ENCODE measurements at regions not wholly inside any gene's neighbourhood (a gene's known extent, or its start where the extent isn't known, plus 50 kb on each side); places are given as distances from the start of the nearest gene placed in this dataset.
"Not testable (repeated sequence)": the region's sequence is repeated elsewhere in the genome, so short reads cannot be mapped to it uniquely, and the experiment has no call there.

DNA sequence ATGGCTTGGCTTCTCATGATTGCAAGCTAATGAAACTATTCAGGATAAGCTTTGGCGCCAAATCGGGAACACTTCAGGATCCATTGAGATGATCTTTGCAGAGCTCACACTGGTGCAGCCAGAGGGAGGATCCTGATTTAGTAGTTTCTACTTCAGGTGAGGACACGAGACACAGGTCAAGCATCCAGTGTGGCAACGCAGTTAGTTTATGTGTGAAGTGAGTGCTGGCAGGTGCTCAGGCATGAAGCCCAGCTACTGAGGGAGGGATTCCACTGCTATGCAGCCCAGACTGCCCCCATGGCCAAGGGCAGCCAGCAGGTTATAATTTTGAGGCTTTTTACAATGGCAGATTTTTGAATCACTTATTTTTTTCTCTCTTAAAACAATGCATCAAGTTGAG is 113.5 kb upstream of the PCED1B start:
- TF ChIP-seq, protein P1, sequence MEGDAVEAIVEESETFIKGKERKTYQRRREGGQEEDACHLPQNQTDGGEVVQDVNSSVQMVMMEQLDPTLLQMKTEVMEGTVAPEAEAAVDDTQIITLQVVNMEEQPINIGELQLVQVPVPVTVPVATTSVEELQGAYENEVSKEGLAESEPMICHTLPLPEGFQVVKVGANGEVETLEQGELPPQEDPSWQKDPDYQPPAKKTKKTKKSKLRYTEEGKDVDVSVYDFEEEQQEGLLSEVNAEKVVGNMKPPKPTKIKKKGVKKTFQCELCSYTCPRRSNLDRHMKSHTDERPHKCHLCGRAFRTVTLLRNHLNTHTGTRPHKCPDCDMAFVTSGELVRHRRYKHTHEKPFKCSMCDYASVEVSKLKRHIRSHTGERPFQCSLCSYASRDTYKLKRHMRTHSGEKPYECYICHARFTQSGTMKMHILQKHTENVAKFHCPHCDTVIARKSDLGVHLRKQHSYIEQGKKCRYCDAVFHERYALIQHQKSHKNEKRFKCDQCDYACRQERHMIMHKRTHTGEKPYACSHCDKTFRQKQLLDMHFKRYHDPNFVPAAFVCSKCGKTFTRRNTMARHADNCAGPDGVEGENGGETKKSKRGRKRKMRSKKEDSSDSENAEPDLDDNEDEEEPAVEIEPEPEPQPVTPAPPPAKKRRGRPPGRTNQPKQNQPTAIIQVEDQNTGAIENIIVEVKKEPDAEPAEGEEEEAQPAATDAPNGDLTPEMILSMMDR (IDR thresholded peaks at IDR 0.05; ENCODE audit: unreplicated experiment in 3 of 3) = no peak
- no peak overlapping the region for H3K4me3 Mint-ChIP-seq
- H3K4me1 Mint-ChIP-seq = peaks cover 38% of the 10 kb centered on the region
- H3K36me3 Mint-ChIP-seq (ENCODE audit: low read depth) = no peaks in the 10 kb centered on the region
- H3K27me3 Mint-ChIP-seq (ENCODE audit: low read depth) = no peaks in the 10 kb centered on the region
- H3K9me3 Mint-ChIP-seq = no peaks in the 10 kb centered on the region
- no peak overlapping the region for H3K27ac Mint-ChIP-seq

DNA sequence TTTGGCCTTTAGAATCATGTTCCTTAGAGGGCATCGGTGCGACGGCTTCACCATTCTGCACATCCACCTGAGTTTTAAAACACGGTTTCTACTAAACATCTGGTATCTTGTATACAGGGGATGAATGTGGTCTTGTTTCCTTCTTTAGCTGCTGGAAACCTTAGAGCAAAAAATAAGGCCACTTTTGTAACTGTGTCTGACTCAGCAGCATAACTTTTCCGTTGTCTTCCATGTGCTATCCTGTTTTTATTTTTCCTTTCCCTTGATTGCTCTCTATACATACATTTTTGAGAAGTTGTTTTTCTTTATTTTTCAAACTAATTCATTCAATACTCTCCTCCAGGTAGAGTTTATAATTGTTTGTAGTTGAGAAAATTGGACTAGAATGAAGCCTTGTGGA is 108.8 kb upstream of the PCED1B start:
- Mint-ChIP-seq H3K27ac (no peak overlapping the region), H3K4me3 (no peak overlapping the region), H3K36me3 (ENCODE audit: low read depth) (no peaks in the 10 kb centered on the region), H3K4me1 (peaks cover 10% of the 10 kb centered on the region), H3K27me3 (ENCODE audit: low read depth) (no peaks in the 10 kb centered on the region), H3K9me3 (no peaks in the 10 kb centered on the region)
- TF ChIP-seq, protein P1 (IDR thresholded peaks at IDR 0.05; ENCODE audit: unreplicated experiment in 3 of 3) = no peak

DNA sequence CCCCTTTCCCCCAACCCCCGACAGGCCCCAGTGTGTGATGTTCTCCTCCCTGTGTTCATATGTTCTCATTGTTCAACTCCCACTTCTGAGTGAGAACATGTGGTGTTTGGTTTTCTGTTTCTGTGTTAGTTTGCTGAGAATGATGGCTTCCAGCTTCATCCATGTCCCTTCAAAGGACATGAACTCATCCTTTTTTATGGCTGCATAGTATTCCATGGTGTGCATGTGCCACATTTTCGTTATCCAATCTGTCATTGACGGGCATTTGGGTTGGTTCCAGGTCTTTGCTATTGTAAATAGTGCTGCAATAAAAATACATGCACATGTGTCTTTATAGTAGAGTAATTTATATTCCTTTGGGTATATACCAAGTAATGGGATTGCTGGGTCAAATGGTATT is 105.5 kb upstream of the PCED1B start:
- H3K27ac Mint-ChIP-seq; H3K4me3 Mint-ChIP-seq; H3K9me3 Mint-ChIP-seq; H3K27me3 Mint-ChIP-seq (ENCODE audit: low read depth); H3K36me3 Mint-ChIP-seq (ENCODE audit: low read depth); H3K4me1 Mint-ChIP-seq: not testable (repeated sequence)

DNA sequence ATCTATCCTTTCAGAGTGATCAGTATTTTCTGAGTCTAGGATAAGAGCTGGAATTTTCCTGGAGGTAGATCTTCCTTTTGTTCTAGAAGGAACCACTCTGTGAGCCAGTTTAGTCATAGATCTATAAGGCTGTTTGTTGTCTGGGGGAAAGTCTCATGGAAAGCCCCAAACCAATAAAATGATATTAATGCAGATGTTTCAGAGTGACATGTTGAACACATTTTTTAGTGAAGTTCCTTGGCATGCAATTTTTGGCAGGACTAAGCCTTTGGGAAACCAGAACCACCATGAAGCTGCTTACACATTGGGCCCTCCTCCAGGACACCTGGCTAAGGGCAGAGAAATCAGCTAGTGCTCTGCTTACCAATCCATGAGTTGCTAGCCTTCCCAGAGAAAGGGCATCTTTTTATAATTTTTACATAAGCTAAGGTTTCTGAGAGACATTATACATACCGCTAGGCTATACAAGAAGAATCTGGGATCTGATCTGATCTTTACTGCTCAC is 101.5 kb upstream of the PCED1B start:
- TF ChIP-seq, protein P1 (IDR thresholded peaks at IDR 0.05; ENCODE audit: unreplicated experiment in 3 of 3) = no peak
- no peak overlapping the region for H3K4me3 Mint-ChIP-seq
- no peaks in the 10 kb centered on the region for H3K4me1 Mint-ChIP-seq
- no peaks in the 10 kb centered on the region for H3K36me3 Mint-ChIP-seq (ENCODE audit: low read depth)
- H3K27me3 Mint-ChIP-seq (ENCODE audit: low read depth) = no peaks in the 10 kb centered on the region
- no peaks in the 10 kb centered on the region for H3K9me3 Mint-ChIP-seq
- no peak overlapping the region for H3K27ac Mint-ChIP-seq

DNA sequence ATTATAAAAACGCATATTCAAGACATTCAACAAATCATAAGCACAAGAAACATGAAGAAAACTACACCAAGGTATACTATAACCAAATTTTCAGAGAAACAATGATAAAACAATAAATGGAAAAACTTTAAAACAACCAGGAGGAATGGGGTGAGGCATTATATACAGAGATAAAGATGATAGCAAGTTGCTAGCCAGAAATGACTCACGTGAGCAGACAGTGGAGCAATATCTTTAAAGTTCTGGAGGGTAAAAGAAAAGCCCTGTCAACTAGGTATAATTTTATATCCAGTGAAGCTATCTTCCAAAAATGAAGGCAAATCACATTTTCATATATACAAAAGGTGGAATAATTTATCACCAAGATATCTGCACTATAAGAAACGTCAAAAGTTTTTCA is 97.8 kb upstream of the PCED1B start:
- no peaks in the 10 kb centered on the region for H3K27me3 Mint-ChIP-seq (ENCODE audit: low read depth)
- H3K27ac Mint-ChIP-seq = no peak overlapping the region
- no peaks in the 10 kb centered on the region for H3K9me3 Mint-ChIP-seq

DNA sequence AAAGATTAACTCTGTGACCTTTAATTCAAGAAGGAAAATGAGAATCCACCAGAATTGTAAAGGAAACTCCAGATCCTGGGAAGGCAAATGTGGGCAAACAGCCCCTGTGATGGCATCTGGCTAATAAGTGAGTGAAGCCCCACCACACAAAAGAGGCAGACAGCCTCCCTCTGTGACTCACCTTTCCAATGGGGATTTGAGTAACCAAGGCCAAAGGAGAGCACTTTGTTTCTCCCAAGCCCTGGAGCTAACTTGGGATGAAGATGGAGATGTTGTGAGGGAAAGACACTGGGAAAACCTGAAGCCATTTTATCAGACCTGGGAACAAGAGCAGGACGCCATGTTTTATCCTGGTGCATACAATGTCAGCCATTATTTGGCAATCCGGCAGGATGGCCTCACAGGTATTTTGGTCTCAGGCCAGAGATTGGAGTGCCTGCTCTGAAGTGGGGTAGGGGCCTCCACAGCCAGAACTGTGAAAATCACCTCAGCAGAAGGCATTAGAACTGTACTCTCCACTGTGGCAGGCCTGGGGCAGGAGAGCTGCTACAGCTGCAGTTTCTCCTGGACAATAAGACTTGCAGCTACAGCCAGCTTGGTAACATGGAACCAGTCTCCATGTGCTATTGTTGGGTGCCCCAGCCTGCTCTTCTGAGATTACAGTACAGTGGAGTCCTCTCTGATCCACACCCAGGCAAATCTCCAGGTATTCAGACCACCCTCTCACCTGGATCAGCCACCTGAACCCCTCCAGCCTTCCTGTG is 96.6 kb upstream of the PCED1B start:
- TF ChIP-seq, protein P1 (IDR thresholded peaks at IDR 0.05; ENCODE audit: unreplicated experiment in 3 of 3) = no peak
- H3K4me1 Mint-ChIP-seq = peaks cover 3% of the 10 kb centered on the region
- no peak overlapping the region for H3K27ac Mint-ChIP-seq
- no peaks in the 10 kb centered on the region for H3K36me3 Mint-ChIP-seq (ENCODE audit: low read depth)
- peaks cover 2% of the 10 kb centered on the region for H3K9me3 Mint-ChIP-seq
- H3K4me3 Mint-ChIP-seq = no peak overlapping the region
- no peaks in the 10 kb centered on the region for H3K27me3 Mint-ChIP-seq (ENCODE audit: low read depth)

More for the DNA sequence above, 97.8 kb upstream of the PCED1B start:
- H3K36me3 Mint-ChIP-seq (ENCODE audit: low read depth) = no peaks in the 10 kb centered on the region
- TF ChIP-seq, protein P1 (IDR thresholded peaks at IDR 0.05; ENCODE audit: unreplicated experiment in 3 of 3) = no peak
- H3K4me3 Mint-ChIP-seq = no peak overlapping the region
- H3K4me1 Mint-ChIP-seq = peaks cover 3% of the 10 kb centered on the region
